Fibroblast of skin of back (primary cell): ENCODE measurements at regions not wholly inside any gene's neighbourhood (a gene's known extent, or its start where the extent isn't known, plus 50 kb on each side); places are given as distances from the start of the nearest gene placed in this dataset.
"Not testable (repeated sequence)": the region's sequence is repeated elsewhere in the genome, so short reads cannot be mapped to it uniquely, and the experiment has no call there.

Experiments used
- DNase-seq: peaks from one replicate; pipeline ENCODE4 v3.0.0-alpha.2; 2013

DNA sequence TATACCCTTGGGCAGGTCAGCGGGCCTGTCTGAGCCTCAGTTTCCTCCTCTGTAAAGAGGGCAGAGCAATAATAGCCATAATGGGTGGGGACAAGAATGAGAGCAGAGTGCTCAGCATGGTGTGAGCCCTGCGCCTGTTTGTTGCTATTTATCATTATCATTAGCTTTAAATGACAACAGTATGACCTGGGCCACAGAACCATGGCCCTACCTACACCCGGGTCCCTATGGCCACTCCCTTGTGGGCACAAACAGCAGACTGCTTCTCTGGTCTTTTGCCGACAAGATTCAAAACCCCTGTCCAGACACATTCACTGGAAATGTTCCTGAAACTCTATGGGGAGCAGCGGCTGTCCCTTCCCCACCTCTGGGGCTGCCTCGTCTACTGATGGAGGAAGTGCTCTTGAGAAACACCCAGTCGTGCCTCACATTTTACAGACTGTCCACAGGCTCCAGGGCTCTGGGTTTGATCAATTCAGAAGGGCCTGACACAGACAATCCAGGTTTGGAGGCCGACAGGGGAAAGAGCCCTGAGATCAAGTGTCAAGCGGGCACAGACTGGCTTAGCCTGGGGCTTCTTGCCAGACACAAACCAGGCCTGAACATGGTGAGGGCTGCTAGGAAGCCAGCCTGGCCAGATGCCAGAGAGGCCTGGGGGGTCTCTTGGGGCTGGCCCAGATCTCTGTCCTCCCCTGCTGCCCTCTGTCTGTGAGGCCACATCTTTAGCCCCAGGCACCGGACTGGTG is 112.5 kb upstream of the CD82 start:
- no peak for DNase-seq

DNA sequence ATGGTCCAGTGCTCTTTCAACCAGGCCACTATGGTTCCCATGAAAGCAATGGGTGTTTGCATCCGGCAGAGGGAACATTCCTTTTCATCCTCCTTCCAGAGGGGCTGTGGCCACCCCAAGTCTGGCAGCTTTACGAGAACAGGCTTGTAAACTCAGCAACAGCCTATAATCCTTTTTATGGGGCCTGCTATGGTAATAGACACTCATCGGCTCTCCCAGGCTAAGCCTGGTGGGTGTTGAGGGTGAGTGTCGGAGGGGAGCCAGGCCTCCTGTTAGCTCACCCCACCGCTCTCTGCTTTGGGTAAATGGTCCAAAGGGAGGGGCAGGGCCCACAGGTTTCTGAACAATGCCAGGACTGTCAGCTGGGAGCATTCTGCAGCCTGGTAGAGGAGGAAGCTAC is 111.6 kb upstream of the CD82 start:
- no peak for DNase-seq

DNA sequence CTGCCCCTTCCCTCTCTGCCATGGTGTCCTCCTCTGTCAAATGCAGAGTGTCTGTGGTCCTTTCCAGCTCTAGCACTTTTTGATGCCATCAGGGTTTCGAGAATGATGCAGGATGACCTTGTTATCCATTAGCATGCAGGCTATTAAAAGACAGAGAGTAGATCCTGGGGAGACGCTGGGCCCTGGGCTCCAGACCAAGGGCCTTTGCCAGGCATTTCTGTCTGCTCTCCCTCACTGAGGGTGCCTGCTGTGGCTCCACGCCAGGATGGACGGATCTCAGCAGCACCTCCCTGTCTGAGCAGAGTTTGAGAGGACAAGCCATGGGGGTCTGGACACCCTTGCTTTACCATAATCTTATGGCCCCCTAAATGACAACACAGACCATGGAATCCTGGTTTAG is 110.8 kb upstream of the CD82 start:
- DNase-seq: no peak

DNA sequence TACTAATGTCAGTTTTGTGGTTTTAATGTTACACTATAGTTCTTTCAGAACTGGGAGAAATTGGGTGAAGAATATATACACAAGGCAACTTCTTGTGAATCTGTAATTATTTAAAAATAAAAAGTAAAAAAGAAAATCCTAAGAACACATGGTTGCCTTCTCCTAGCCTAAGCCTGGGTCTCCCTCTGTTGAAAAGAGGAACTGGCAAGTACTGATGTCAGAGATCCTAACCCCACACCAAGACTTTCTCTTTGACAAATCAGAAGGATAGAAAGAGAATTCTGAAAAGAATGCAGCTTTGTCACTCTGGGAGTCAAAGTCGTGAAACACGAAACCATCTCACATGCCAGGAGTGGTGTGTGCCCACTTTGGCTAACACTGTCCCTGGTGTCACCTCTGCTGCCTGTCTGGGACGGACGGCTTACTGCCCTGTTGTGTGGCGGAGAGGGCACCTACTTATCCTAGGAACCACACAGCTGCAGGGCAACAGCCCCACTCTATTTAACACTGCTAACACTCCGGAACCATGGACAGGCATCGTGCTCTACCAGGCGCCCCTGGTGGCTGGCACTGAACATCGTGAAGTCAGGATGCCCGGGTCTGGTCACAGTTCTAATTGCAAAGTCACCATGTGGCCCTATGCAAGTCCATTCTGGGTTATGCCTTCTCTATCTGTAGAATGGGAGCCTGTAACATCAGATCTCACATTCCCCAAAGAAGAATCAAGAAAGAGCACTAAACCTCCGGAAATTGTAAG is 108.7 kb upstream of the CD82 start:
- peak; percentile 12 for DNase-seq

DNA sequence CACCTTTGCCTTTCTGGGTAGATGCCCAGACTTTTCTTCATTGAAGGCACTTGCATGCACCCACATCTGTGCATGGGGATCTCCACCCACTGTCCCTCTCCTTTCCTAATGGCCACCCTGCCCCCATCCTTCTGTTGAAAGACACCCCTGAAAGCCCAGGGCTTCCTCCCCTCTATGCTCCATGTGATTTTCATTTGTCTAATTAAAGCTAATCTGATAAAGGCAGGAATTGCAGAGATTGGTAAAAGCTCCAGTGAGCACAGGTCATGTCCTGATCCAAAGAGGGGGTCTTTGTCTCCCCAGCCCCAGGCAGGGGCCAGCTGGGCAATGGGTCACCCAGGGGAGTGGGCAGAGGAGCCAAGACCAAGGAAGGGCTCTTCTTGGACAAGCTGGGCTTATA is 107.6 kb upstream of the CD82 start:
- DNase-seq: no peak

DNA sequence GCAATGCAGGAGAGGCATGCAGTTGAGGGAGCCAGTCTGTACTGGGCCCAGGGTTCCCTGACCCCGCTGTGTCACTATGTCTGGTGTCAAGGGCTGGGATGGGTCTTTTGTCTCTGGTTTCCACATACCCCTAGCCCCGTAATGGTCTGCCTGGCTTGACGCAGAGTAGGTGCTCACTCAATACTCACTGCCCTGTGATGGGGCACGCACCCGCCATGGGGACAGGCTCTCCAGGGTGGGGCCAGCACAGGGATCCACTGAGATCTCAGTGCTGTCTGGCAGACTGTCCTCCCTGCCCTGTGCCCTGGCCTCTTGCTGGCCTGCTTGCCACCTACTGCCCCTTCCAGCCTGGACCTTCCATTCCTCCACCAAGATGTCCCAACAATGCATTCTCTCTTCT is 101.7 kb upstream of the CD82 start:
- no peak for DNase-seq

DNA sequence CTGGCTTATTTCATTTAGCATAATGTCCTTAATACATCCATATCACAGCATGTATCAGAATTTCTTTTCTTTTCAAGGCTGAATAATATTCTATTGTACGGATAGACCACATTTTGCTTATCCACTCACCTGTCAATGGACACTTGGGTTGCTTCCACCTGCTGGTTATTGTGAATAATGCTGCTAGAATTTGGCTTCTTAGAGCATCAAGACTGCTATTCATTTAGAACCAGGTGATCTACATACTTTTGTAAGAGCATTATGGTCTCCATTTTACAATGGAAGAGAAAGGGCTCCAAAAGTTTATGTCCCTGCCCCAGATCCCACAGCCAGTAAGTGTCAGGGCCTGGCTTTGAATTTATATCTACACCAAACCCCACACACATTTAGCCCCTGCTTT is 100.7 kb upstream of the CD82 start:
- DNase-seq: no peak

DNA sequence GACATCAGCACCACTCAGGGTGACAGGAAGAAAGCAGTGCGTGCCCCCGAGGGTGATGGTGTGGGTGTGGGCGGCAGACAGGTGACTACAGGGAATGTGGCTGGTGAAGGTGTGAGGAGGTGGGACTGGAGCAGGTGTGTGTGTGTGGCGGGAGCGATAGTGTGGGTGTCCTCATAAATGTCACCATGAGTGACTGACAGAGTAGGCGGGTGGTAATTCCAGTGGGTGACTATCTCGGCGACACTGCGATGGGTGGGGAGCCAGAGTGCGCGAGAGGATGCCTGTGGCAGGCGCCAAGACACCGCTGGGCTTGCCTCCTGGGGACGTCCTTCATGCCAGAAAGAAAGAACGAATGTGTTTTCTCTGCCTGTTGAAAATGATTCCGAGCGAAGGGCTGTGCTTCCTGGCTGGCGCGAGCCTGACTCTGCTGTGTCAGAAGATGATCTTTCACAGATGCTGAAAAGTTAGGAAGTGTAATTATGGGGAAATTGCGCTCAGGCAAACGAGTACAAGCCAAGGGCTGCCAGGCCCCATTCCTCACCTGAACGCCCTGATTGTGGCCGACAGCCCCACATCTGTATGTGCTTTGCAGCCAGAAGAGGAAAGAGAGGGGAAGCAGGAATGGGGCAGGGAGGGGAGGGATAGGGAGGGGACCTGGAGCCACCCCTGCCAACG is 98.8 kb upstream of the CD82 start:
- no peak for DNase-seq

DNA sequence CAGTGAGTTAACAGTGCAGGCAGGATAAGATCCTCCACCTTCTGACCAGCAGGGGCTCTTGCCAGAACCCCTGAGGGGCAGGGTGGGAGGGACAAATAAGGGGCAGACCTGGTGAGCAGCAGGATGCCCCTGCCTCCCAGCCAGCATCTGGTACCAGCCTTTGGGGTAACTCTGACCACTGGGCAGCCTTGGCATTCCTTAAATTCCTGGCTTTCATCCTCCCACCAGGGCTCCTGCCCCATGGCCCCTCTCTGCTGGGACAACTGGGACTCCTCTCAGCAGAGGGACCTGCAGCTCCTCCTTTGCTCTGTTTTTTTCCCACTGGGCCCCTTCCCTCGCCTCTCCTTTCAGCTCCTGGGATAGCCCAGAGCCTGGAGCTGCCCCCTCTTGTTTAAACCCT is 98.0 kb upstream of the CD82 start:
- DNase-seq: no peak

DNA sequence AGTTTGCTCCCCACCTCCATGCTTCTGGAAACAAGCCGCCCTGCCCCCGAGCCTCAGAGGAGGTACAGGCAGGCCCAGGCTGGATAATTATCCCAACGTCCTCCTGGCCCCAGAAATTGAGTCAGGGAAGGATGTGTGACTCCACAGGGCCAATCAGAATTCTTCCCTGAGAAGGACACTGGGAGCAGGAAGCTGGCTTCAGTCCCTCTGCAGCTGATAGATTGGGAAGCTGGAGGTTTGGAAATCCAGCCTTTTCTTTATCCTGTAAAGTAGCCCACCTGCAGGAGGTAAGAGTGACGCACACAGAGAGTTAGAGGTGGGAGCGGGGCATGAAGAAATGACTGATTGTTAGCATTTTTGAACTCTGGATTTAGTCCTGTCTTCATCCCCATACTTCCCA is 97.5 kb upstream of the CD82 start:
- no peak for DNase-seq

DNA sequence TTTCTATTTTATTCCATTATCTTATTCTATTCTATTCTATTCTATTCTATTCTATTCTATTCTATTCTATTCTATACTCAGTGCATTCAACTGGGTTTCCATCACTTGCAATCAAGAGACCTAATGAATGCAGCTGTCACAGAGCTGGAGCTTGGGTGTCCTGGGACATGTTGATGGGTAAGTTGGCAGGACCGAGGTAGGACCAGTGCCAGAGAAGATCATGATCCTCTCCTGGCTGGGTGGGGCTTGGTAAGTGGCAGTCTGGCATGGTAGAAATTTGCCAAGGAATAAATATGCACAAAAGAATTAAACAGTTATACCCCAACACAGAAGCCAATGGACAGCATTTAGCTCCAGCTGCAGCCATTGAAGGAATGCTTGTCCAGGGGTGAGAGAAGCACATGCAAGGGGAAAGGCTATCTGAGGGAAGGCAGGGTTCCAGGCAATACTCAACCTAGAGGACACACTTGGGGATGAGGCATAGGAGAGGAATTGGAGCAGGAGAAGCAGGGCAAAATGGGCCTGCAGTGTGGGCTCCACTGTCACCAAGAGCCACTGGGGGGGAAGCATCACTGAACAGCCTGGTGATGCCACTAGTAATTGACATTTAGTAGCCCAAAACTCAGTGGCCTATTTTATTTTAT is 97.0 kb upstream of the CD82 start:
- DNase-seq: no peak

DNA sequence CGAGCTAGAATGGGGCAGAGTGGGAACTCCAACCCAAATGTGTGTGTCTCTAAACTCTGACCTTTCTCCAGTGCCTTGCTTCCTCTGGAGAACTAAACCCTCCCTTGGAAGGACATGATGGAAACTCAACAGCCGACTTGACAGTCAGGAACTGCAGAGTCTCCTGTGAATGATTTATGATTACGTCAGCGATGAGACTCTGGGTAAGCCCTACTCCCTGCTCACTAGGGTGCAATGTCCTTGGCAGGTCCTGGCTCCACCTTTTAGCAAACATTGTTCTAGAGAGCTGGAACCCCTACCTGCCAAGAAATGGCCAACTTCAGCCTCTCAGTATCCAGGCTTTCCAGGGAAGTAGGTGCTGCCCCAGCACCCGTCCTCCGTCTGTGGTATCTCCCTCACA is 96.1 kb upstream of the CD82 start:
- DNase-seq: no peak

DNA sequence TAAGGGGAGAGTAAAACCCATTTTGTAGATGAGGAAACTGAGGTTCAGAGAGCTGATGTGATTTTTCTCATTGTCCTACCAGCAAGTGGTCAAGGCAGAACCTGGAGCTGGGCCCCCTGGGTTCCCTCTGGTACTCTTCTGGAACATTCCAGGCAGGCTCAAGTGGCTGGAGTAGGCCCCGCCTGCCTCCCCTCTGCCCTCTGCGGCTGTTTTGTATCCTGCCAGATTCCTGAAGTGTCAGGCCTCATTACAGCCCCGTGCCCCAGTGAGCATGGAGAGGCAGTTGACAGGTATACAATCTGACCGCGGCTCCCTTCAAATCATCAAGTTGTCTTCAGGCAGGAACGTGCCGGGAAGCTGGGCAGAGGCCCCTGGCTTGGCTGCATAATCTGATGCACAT is 94.6 kb upstream of the CD82 start:
- DNase-seq: no peak

DNA sequence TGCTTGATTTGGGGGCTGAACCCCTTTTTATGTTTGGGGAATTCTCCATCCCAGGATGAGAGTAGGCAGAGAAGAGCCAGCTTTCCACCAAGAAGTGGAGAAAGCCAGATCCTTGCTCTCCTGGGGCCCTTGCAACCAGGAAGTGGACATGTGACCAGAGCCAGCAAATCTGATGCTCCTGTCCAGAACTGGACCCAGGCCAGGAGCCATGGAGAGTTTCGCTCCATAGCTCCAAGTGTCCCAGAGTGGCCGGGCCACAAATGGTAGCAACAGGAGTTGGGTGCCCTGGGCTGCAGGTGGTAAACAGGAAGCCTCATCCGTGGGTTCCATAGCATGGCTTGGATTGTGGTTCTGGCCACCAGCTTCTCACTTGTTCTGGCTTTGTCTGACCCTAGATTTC is 93.9 kb upstream of the CD82 start:
- DNase-seq: no peak

DNA sequence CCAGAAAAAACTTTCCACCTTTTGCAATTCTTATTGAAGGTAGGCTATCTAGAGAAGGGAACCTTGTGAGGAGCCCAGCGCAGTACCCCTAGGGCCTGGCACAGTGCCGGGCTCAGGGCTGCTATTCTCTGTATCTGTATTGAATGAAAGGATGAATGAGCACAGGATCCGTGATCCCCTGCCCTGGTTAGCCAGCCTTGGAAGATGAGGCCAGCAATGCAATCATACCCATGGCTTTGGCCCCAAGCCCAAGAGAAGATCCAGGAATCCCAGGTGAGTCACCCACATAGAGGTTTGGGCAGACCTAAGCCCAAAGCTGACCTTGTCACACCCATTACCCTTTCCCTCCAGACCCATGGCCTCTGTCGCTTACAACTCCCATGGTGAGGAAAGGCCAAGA is 92.5 kb upstream of the CD82 start:
- DNase-seq: no peak

DNA sequence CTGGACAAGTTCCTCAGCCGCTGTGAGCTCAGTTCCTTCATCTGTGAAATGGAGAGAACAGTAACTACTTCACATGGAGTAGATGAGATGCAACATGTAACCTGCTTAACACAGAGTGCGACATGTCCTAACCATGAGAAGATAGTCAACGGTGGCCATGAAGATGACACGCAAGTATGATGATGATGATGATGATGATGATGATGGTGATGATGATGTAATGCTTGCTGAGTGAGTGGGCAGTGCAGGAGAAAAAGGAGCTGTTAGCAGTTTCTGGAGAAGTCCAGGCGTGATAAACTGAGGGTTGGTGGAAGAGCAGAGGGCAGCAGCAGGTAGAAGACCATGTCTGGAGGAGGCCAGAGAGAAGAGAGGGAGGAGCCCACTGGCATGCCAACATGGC is 90.8 kb upstream of the CD82 start:
- DNase-seq: no peak

DNA sequence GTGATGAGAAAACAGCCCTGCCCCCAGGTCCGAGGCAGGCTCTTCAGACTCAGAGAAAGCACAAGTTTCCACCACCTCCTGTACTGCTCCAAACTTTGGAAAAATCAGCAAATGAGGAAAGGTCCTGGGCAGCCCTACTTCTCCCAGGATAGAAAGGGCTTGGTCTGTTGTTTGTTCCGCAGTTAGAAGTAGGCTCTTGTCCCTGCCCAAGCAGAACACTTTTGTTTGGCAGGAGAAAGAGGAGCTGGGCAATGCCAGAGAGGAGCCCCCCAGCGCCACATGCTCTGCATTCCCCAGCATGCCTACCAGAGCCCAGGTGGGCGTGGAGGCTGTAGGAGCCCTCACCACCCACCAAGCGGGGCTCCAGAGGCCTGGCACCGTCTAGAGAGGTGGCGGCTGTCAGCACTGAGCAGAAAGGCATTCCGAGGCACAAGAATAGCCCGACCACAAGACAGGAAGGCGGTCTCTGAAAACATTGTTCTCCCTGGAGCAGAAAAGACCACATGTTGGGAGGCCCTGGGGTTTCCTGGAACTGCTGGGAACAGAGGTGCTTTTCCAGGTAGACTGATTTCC is 90.3 kb upstream of the CD82 start:
- DNase-seq: peak; percentile 13

DNA sequence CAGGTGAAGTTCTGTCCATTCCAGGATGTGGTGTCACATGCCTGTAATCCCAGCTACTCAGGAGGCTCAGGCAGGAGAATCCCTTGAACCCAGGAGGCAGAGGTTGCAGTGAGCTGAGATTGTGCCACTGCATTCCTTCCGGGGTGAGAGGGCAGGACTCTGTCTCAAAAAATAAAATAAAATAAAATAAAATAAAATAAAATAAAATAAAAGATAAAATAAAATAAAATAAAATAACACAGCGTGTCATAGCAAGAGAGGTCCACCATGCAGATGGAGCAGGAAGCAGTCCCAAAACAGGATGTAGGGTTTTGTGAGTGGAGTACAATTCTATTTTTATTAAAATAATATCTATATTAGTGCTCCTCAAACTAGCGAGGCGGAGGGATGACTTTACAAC is 83.1 kb upstream of the CD82 start:
- not testable (repeated sequence) for DNase-seq

DNA sequence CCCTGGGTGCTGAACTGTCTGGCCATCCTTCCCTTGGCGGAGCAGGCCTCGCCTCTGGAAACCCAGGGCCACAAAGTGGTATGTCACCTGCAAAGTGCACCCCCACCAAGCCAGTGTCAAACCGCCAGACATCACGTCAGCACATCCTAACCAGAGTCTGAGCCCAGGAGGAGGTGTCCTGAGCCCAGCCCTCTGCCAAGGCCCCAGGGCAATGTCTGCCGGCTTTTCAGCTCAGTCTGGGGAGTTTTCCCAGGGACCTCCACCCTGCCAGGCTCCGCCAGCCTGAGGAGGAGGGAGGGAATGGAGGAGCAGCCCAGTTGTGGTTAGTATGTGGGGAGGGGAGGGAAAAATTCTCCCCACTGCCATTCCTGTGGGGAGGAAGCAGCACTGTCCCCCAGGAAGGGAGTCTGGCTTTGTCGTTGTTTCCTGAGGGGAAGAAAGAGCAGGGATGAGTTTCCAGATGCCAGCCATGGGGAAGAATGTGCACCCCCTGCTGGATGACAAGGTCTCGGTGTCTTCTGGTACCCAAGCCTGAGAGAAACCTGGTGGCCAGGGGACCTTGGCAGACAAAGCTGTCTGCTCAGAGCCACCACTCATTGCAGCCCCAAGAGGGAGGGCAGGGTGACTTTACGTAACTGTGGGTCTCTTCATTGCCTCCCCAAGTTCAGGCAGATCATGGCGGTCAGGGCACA is 81.4 kb upstream of the CD82 start:
- peak; percentile 44 for DNase-seq

DNA sequence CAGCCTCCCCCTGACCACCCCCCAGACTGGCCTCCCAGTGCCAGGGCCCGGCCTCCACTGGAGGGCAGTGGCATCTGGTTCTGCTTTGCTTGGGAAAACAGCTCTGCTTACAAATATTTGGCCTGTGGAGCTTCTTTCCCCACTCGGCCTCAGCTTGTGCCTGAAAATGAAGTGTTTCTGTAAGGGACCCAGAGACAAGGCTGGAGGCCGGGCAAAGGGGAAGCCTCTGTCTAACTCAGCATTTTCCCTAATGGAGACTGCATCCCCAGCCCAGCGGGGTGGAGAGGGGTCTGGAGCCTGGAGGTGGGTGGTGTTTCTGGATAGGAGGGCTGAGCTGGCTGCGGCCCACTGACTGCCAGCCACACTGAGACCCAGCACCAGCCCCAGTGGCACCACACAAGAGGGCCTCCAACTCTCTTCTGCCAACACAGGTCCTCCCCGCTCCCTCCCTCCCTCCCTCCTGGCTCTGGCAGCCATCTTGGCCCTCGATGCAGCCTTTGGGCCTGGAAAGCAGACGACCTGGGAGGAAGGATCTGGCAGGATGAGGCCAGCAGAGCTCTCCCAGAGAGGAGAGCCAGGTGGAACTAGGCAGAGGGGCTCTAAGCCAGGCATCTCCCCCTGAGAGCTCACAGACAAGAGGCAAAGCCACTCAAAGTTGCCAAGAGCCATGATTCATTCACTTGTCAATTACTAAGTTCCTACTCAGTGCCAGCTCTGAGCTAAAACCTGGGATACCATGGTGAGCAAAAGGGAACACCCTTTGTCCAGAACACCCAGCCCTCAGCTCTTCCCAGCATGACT is 77.1 kb upstream of the CD82 start:
- DNase-seq: no peak

DNA sequence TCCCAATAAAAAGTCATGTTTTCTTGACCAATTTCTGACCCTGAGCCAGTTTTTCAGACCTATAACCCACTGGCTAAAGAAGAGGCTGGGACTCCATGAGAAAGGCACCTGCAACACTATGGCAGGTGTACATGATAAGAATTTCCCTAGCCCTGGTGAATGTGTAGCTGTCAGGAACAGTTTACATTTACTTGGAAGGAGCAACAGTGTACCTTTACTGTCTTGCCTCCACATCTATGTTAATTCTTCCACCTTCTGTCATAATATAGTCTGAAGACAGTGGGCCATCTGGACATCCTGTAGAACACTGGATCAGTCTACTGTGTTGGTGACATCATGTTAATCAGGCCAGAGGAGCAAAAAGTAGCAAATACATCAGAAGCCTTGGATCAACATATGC is 72.1 kb upstream of the CD82 start:
- no peak for DNase-seq

DNA sequence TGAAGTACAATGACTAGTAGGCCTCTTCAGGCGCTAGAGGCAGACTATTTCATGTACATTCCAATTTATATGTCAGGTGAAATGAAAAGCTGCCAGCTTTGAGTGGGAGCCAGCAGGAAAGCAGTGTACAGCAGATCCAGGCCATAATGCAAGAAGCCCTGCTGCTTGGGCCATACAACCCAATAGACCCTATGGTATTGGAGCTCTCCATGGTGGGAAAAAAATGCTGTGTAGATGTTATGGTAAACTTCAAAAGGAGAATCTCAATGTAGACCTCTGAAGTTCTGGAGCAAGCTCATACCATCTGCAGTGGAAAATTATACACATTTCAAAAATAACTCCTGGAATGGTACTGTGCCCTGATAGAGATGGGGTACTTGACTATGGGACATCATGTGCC is 71.5 kb upstream of the CD82 start:
- DNase-seq: no peak
